ENCODE measurements at regions not wholly inside any gene's neighbourhood (a gene's known extent, or its start where the extent isn't known, plus 50 kb on each side); places are given as distances from the start of the nearest gene placed in this dataset.
"Not testable (repeated sequence)": the region's sequence is repeated elsewhere in the genome, so short reads cannot be mapped to it uniquely, and the experiment has no call there.

DNA sequence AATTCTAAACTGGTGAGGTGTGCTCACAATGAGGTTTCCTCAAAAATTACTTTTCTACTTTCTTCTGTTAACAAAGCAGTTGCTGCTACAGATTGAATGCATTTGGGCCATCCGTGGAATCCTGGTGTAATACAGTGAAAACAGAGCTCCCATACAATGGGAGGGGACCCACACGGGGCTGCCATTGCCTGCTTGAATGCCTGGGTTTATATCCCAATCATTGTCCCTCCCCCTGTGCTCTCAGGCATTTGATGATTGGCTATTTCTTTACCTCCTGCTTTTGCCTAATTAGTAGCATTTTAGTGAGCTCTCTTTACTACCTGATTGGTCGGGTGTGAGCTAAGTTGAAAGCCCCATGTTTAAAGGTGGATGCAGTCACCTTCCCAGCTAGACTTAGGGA lies 52.9 kb upstream of the CSF1 start:
- DNase-seq (ENCODE audit: low spot score); CTCF ChIA-PET: not testable (repeated sequence)

DNA sequence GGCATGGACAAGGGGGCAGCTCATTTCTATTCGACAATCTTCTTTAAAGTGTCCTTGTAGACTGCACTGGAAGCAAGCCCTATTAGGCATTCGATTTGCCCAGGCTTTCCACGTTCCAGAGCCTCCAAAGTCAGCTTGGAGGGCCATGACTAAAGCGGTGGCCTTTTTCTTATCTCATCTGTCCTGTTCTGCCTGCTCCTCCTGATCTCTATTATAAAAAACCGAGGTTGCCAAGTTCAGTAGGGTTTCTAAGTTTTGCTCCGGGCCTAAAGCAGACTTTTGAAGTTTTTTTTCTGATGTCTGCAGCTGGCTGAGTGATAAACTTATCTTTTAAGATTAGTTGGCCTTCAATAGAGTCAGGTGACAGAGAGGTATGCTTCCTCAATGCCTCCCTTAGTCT lies 54.7 kb upstream of the CSF1 start:
- POLR2A ChIA-PET (ENCODE audit: low non-redundant PET); DNase-seq (ENCODE audit: low spot score); H3K27ac ChIP-seq; CTCF ChIA-PET: not testable (repeated sequence)

More for the DNA sequence above, 52.9 kb upstream of the CSF1 start:
- POLR2A ChIA-PET (ENCODE audit: low non-redundant PET); H3K27ac ChIP-seq: not testable (repeated sequence)

DNA sequence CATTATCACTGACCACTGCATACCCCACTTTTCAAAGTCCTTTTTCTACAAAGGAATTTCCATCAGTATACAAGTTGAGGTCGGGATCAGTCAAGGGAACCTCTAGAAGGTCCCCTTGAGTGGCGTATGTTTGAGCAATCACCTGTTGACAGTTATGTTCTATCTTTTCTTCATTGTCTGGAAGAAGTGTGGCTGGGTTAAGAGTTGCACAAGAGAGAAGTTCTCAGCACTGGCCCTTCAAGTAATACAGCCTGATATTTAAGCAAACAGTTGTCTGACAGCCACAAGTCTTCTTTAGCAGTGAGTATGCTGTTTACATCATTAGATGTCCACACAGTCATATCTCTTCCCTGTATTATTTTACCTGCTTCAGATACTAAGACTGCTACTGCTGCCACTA lies 56.7 kb upstream of the CSF1 start:
- H3K27ac ChIP-seq; DNase-seq (ENCODE audit: low spot score); CTCF ChIA-PET; POLR2A ChIA-PET (ENCODE audit: low non-redundant PET): not testable (repeated sequence)

DNA sequence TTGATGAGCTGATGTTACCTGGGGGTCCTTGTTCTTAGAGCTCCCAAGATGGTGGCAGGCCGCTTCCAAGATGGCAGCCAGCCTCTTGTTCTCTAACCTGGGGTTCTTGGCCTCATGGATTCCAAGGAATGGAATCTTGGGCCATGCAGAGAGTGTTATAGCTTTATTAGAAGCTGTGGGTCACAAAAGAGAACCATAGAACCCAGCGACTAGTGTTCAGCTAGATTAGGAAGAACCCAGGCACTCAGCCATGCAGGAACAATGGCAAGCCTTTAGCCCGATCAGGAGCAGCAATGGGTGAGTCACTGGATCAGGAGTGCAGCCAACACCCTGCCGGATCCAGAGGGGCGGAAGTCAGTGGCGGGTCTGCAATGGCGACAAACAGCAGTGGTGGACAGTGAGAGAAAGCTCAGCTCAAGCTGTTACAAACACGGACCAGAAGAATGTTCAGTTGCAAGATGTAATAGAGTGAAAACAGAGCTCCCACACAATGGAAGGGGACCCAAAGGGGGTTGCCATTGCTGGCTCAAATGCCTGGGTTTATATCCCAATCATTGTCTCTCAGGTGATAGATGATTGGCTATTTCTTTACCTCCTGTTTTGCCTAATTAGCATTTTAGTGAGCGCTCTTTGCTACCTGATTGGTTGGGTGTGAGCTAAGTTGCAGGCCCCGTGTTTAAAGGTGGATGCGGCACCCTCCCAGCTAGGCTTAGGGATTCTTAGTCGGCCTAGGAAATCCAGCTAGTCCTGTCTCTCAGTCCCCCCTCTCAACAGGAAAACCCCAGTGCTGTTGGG lies 58.2 kb upstream of the CSF1 start:
- CTCF ChIA-PET; H3K27ac ChIP-seq; POLR2A ChIA-PET (ENCODE audit: low non-redundant PET); DNase-seq (ENCODE audit: low spot score): not testable (repeated sequence)

DNA sequence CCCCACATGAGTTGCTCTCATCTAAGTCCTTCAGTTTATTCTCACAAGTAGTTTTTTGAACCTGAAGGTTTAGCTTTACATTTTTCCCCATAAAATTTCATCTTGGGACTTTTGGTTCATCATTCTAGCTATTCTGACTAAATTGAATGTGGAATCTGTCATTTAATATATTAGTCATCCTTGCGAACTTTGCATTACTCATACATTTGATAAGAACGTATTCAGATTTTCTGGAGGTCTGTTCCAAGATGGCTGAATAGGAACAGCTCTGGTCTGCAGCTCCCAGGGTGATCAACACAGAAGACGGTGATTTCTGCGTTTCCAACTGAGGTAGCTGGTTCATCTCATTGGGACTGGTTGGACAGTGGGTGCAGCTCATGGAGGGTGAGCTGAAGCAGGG lies 59.8 kb upstream of the CSF1 start:
- TF ChIP-seq, protein P1, sequence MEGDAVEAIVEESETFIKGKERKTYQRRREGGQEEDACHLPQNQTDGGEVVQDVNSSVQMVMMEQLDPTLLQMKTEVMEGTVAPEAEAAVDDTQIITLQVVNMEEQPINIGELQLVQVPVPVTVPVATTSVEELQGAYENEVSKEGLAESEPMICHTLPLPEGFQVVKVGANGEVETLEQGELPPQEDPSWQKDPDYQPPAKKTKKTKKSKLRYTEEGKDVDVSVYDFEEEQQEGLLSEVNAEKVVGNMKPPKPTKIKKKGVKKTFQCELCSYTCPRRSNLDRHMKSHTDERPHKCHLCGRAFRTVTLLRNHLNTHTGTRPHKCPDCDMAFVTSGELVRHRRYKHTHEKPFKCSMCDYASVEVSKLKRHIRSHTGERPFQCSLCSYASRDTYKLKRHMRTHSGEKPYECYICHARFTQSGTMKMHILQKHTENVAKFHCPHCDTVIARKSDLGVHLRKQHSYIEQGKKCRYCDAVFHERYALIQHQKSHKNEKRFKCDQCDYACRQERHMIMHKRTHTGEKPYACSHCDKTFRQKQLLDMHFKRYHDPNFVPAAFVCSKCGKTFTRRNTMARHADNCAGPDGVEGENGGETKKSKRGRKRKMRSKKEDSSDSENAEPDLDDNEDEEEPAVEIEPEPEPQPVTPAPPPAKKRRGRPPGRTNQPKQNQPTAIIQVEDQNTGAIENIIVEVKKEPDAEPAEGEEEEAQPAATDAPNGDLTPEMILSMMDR (conservative IDR thresholded peaks at IDR 0.05; ENCODE audit: low read depth), result no peak
- H3K27ac ChIP-seq, result no peak overlapping the region
- ChIA-PET POLR2A (ENCODE audit: low non-redundant PET) (no interaction called here), CTCF (interaction anchor here (0.9 kb wide), 1 partner anchor 133 kb away, joined by 3 read pairs; no protein-coding TSS in a partner anchor)
- peak; percentile 29 for DNase-seq (ENCODE audit: low spot score)

DNA sequence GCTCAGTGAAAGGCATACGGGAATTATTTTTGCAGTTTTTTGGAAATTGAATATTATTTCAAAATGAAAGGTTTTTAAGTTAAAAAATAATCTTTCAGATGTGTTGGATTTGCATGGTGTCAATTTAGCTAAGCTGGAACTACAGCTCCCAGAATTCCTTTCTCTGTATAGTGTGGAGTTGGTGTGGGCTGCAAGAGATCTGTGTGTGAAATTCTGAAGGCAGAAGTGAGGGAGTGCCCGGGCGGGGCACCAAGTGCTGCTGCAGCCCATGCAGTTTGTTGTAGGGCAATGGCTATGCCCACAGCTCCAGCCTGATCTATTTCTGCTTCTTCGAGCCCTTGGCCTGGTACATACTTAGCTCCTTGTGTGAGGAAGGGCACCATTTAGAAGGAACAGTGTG lies 60.5 kb upstream of the CSF1 start:
- TF ChIP-seq, protein P1 (conservative IDR thresholded peaks at IDR 0.05; ENCODE audit: low read depth), result no peak
- CTCF ChIA-PET, result interaction anchor here (0.9 kb wide), 1 partner anchor 134 kb away, joined by 3 read pairs; no protein-coding TSS in a partner anchor
- H3K27ac ChIP-seq, result no peak overlapping the region
- POLR2A ChIA-PET (ENCODE audit: low non-redundant PET), result no interaction called here
- DNase-seq (ENCODE audit: low spot score), result peak; percentile 36

DNA sequence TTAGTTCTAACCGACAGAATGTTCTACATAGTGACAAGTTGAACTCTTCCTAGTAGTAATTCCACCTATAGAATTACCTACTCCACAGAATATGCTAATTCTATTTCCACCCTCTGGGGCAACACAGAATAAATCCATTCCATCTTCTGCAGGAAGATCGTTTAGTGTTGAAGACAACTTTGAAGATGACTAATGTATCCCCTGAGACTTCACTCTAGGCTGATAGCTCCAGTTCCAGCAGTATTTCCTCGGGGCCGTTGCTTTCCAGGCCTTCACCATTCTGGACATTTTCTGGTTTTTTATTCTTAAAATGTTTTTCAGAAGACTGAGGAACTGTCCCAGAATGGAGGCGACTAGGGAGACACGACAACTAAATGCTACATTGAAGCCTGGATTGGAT lies 61.0 kb upstream of the CSF1 start:
- H3K27ac ChIP-seq, result no peak overlapping the region
- no peak for DNase-seq (ENCODE audit: low spot score)
- ChIA-PET CTCF (interaction anchor here (0.6 to 0.9 kb wide), 2 partner anchors 58 to 134 kb away, joined by 3 read pairs; no protein-coding TSS in a partner anchor), POLR2A (ENCODE audit: low non-redundant PET) (no interaction called here)
- TF ChIP-seq, protein P1 (conservative IDR thresholded peaks at IDR 0.05; ENCODE audit: low read depth), result no peak

DNA sequence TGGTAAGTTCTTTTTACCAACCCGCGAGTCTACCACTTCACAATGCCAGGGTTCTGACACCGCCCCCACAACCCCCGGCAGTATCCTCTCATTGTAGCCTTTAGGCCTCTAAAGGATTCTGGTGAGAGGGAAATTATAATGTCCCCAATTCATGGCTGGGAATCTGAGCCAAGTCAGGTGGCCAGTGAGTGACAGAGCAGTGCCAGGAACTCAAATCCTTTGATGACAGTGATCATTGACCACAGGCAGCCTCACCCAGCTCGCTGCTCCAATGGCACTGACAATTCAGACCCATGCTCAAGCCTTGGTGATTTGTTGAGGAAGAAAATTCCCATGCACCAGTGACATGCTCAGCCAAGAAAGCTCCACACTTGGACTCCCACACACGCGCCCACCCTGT lies 63.4 kb upstream of the CSF1 start:
- no peak for DNase-seq (ENCODE audit: low spot score)
- ChIA-PET CTCF (no interaction called here), POLR2A (ENCODE audit: low non-redundant PET) (no interaction called here)
- H3K27ac ChIP-seq, result no peak overlapping the region
- TF ChIP-seq, protein P1 (conservative IDR thresholded peaks at IDR 0.05; ENCODE audit: low read depth), result no peak

DNA sequence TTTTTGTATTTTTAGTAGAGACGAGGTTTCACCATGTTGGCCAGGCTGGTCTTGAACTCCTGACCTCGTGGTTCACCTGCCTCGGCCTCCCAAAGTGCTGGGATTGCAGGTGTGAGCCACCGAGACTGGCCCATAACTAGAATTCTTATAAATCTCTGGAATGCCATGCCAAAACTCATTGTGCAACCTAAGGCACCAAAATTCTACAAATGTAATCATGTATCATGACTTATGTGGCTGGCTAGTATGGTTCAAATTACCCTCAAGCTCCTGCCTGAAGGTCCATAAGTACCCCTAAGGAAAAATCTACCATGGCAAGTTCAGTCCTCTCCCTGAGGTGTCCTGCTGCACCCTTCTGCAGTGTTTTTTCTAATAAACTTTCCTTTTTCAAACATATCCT lies 63.8 kb upstream of the CSF1 start:
- H3K27ac ChIP-seq, result no peak overlapping the region
- POLR2A ChIA-PET (ENCODE audit: low non-redundant PET), result no interaction called here
- no peak for DNase-seq (ENCODE audit: low spot score)
- TF ChIP-seq, protein P1 (conservative IDR thresholded peaks at IDR 0.05; ENCODE audit: low read depth), result no peak
- CTCF ChIA-PET, result no interaction called here
